ENCODE measurements at regions not wholly inside any gene's neighbourhood (a gene's known extent, or its start where the extent isn't known, plus 50 kb on each side); places are given as distances from the start of the nearest gene placed in this dataset.
"Not testable (repeated sequence)": the region's sequence is repeated elsewhere in the genome, so short reads cannot be mapped to it uniquely, and the experiment has no call there.

GRCh38 chr5:147085409-147085808 is 149.4 kb upstream of the STK32A start:
- no peak for DNase-seq

- peak; percentile 13 for DNase-seq
These were observed 142.8 kb upstream of the STK32A start for GRCh38 chr5:147092044-147092443.

GRCh38 chr5:147093138-147093537 is 141.7 kb upstream of the STK32A start:
- no peak for DNase-seq

GRCh38 chr5:147095740-147096139 is 139.1 kb upstream of the STK32A start:
- DNase-seq, result no peak

- DNase-seq, result peak; percentile 93
These were observed 136.5 kb upstream of the STK32A start for GRCh38 chr5:147098233-147098790.

GRCh38 chr5:147101659-147102369 is 133.0 kb upstream of the STK32A start:
- no peak for DNase-seq

GRCh38 chr5:147112899-147113298 is 121.9 kb upstream of the STK32A start:
- no peak for DNase-seq

- DNase-seq, result no peak
These were observed 120.9 kb upstream of the STK32A start for GRCh38 chr5:147113967-147114366.

- DNase-seq, result not testable (repeated sequence)
These were observed 95.1 kb upstream of the STK32A start for GRCh38 chr5:147139759-147140158.

- peak; percentile 97 for DNase-seq
These were observed 94.3 kb upstream of the STK32A start for GRCh38 chr5:147140558-147140957.

GRCh38 chr5:147141580-147141979 is 93.2 kb upstream of the STK32A start:
- DNase-seq, result not testable (repeated sequence)

- DNase-seq, result no peak
These were observed 91.6 kb upstream of the STK32A start for GRCh38 chr5:147143215-147143614.

GRCh38 chr5:147145328-147145727 is 89.5 kb upstream of the STK32A start:
- no peak for DNase-seq

- DNase-seq, result no peak
These were observed 86.1 kb upstream of the STK32A start for GRCh38 chr5:147148715-147149114.

- DNase-seq, result no peak
These were observed 82.7 kb upstream of the STK32A start for GRCh38 chr5:147152086-147152485.

- DNase-seq, result no peak
These were observed 80.0 kb upstream of the STK32A start for GRCh38 chr5:147154809-147155208.

- peak; percentile 19 for DNase-seq
These were observed 78.8 kb upstream of the STK32A start for GRCh38 chr5:147156012-147156411.

- no peak for DNase-seq
These were observed 73.7 kb upstream of the STK32A start for GRCh38 chr5:147160902-147161700.

- no peak for DNase-seq
These were observed 72.1 kb upstream of the STK32A start for GRCh38 chr5:147162740-147163139.

- no peak for DNase-seq
These were observed 67.3 kb upstream of the STK32A start for GRCh38 chr5:147167529-147167928.

- no peak for DNase-seq
These were observed 66.1 kb upstream of the STK32A start for GRCh38 chr5:147168578-147169327.

GRCh38 chr5:147169399-147169798 is 65.4 kb upstream of the STK32A start:
- no peak for DNase-seq

- DNase-seq, result no peak
These were observed 64.9 kb upstream of the STK32A start for GRCh38 chr5:147169901-147170300.

Measured in NCI-H748 treated with DMSO at 0.1 percent for 48 hours (cell line).